ENCODE measurements at regions not wholly inside any gene's neighbourhood (a gene's known extent, or its start where the extent isn't known, plus 50 kb on each side); places are given as distances from the start of the nearest gene placed in this dataset.

GRCh38 chr11:32310214-32310601 lies 125.1 kb downstream of the WT1 start:
- no peak for TF ChIP-seq CTCF (conservative IDR thresholded peaks at IDR 0.05)
- no peak for TF ChIP-seq ZFX (IDR thresholded peaks at IDR 0.05)

All from C4-2B (cell line).